ENCODE measurements at regions not wholly inside any gene's neighbourhood (a gene's known extent, or its start where the extent isn't known, plus 50 kb on each side); places are given as distances from the start of the nearest gene placed in this dataset.

GRCh38 chr1:57889676-57890320, 465.9 kb upstream of the DAB1 start:
- TF ChIP-seq, protein P1, sequence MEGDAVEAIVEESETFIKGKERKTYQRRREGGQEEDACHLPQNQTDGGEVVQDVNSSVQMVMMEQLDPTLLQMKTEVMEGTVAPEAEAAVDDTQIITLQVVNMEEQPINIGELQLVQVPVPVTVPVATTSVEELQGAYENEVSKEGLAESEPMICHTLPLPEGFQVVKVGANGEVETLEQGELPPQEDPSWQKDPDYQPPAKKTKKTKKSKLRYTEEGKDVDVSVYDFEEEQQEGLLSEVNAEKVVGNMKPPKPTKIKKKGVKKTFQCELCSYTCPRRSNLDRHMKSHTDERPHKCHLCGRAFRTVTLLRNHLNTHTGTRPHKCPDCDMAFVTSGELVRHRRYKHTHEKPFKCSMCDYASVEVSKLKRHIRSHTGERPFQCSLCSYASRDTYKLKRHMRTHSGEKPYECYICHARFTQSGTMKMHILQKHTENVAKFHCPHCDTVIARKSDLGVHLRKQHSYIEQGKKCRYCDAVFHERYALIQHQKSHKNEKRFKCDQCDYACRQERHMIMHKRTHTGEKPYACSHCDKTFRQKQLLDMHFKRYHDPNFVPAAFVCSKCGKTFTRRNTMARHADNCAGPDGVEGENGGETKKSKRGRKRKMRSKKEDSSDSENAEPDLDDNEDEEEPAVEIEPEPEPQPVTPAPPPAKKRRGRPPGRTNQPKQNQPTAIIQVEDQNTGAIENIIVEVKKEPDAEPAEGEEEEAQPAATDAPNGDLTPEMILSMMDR (IDR thresholded peaks at IDR 0.05; ENCODE audit: low read depth, low read length, missing control alignments) = no peak

GRCh38 chr1:57887964-57888491, 464.2 kb upstream of the DAB1 start:
- no peak overlapping the region for H3K4me3 ChIP-seq (ENCODE audit: low read depth, low read length)
- DNase-seq (ENCODE audit: low read depth) = no peak
- TF ChIP-seq, protein P1 (IDR thresholded peaks at IDR 0.05; ENCODE audit: low read depth, low read length, missing control alignments) = no peak

More at GRCh38 chr1:57889676-57890320, 465.9 kb upstream of the DAB1 start:
- no peak for DNase-seq (ENCODE audit: low read depth)
- H3K4me3 ChIP-seq (ENCODE audit: low read depth, low read length) = no peak overlapping the region

- H3K4me3 ChIP-seq (ENCODE audit: low read depth, low read length) = no peak overlapping the region
- no peak for DNase-seq (ENCODE audit: low read depth)
- TF ChIP-seq, protein P1 (IDR thresholded peaks at IDR 0.05; ENCODE audit: low read depth, low read length, missing control alignments) = no peak
Measured at GRCh38 chr1:57886376-57886775, 462.5 kb upstream of the DAB1 start.

- H3K4me3 ChIP-seq (ENCODE audit: low read depth, low read length) = no peak overlapping the region
- no peak for DNase-seq (ENCODE audit: low read depth)
- TF ChIP-seq, protein P1 (IDR thresholded peaks at IDR 0.05; ENCODE audit: low read depth, low read length, missing control alignments) = no peak
Measured at GRCh38 chr1:57883642-57883995, 459.8 kb upstream of the DAB1 start.

DNA sequence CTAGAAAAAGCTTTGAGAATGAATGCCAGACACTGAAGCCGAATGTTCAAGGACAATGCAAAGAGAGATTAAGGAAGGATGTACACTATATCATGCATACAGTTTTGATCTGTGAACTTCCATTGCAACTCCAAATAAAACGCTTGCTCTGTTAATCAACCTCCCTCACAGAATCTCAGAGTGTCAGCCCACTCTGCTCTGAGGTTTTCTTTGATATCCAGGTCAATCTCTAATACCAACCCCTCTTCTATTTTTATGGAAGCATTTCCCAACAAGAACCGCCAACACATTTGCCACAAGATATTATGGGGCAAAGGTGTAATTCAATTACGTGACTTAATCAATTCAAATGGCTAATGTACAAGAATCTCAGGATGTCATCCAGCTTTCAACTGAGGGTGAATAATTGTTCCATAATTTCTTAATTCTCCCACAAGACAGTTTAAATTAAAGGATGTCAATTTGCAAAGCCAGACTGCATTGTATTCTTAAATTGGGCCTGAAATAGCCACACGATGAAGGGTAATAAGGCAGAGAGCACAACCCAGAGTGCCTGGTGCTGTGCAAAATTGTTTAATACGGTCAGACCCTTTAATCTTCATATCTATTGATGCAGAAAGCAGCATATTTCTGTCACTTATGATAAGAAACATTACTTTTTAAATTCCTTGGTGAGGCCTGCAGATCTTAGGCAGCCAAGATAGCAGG, 459.2 kb upstream of the DAB1 start:
- TF ChIP-seq, protein P1 (IDR thresholded peaks at IDR 0.05; ENCODE audit: low read depth, low read length, missing control alignments) = no peak
- DNase-seq (ENCODE audit: low read depth) = no peak

GRCh38 chr1:57882072-57882471, 458.2 kb upstream of the DAB1 start:
- no peak for DNase-seq (ENCODE audit: low read depth)
- TF ChIP-seq, protein P1 (IDR thresholded peaks at IDR 0.05; ENCODE audit: low read depth, low read length, missing control alignments) = no peak
- H3K4me3 ChIP-seq (ENCODE audit: low read depth, low read length) = no peak overlapping the region

More for the DNA sequence above, 459.2 kb upstream of the DAB1 start:
- no peak overlapping the region for H3K4me3 ChIP-seq (ENCODE audit: low read depth, low read length)

All from GM12864 (cell line).